HG03457 (cell line): ENCODE measurements at regions not wholly inside any gene's neighbourhood (a gene's known extent, or its start where the extent isn't known, plus 50 kb on each side); places are given as distances from the start of the nearest gene placed in this dataset.

Experiments used
- ATAC-seq: cut with Tn5 transposase; IDR thresholded peaks from one replicate; pipeline ENCODE4 v1.9.1; 2021; ENCODE audit warnings: moderate number of reproducible peaks; ENCODE audit not compliant: unreplicated experiment

GRCh38 chr5:103463261-103463660 lies 99.3 kb downstream of the NUDT12 start:
- ATAC-seq: no peak

GRCh38 chr5:103461243-103461642 lies 101.3 kb downstream of the NUDT12 start:
- no peak for ATAC-seq

DNA sequence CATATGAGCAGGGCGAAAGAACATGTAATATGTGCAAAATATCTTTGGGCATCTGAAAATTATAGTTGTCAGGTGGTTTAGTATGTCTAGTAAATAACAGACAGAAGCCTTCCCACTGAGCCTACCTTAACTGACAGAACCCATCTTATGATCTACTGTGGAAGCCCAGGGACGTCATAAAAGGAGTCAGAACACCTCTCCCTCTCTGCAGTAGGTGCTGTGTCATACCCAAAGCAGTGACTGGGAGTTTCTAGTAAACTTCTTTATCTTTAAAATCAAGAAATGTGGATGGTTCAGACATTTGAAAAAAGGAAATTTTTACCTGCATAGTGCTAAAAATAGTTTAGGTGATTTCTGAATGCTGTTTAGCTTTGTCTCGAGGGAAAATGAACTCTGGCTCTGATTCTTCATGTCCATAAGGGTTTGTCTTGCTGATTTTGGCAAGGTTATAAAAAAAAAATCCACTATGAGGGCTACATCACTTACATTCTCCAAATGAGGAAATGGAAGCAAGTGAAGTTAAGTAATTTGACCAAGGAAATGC lies 104.0 kb downstream of the NUDT12 start:
- ATAC-seq: no peak

GRCh38 chr5:103456476-103456875 lies 106.1 kb downstream of the NUDT12 start:
- ATAC-seq: no peak

GRCh38 chr5:103455796-103456195 lies 106.8 kb downstream of the NUDT12 start:
- ATAC-seq: no peak

DNA sequence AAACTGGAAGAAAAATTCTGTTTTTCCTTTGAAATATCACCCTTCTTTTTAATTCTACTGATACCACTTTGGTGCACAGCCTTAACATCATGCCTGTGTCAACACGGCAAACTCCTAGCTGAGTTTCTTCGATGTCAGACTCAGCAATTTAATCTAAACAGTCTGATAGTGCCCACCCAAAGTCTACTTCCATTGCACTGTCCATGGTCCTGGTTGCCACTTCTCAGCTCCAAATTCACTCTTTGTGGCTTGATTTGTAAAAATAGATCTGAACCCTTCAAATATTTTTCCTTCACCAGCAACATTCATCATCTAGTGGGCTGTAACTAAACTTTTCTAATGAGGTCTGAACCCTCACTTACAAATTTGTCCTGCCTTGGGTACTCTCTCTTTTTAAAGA lies 107.8 kb downstream of the NUDT12 start:
- ATAC-seq: no peak

DNA sequence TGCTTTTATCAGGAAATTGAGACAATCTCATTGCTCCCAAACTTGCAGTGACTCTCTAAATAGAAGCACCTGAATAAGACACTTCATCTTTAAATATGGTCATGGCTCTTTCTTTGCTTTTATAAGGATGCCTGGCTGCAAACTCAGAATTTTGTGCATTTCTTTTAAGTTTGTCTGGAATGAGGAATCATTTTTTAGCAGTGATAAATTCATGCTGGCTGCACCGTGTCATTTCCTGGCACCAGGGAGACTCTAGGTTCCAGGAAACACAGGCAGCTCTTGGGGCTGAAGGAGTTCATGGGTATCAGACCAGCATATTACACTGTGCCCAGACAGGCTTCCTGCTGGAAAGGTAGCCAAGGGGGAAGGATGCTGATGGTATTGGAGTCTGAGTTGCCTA lies 109.9 kb downstream of the NUDT12 start:
- no peak for ATAC-seq

DNA sequence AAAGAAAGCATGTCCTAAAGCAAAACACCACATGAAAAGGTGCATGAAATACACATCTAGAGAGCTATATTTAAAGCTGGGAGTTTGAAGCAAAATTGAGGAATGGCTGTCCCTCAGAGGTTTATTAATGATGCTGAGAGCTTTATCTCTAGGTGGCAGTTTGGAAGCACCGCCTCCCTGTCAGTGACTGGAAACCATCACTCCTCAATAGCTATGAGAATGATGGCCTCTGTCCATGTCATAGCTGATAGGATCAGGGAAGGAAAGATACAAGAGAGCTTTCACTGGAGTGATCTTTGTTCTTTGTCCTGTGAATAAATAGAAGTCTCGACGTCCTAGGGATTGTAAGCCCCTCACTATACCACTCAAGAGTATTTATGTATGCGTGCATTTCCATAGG lies 110.5 kb downstream of the NUDT12 start:
- ATAC-seq: no peak

DNA sequence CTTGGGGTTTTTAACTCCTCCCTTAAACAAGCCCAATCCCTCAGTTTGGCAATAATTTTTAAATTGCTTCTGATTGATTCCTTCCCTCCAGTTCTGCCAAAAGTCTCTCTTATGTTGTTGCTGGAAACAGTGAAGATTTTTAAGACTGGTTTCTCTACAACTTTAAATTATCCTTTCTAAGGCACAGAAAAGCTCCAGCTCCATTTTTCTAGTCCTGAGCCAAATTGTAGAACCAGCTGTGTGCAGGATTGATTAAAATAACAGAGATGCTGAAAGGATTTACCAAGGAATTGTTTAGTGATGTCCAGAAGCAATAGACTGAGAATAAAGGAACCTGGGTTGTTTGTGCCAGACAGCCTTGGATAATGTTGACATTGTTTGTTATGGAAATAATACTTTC lies 111.3 kb downstream of the NUDT12 start:
- no peak for ATAC-seq

DNA sequence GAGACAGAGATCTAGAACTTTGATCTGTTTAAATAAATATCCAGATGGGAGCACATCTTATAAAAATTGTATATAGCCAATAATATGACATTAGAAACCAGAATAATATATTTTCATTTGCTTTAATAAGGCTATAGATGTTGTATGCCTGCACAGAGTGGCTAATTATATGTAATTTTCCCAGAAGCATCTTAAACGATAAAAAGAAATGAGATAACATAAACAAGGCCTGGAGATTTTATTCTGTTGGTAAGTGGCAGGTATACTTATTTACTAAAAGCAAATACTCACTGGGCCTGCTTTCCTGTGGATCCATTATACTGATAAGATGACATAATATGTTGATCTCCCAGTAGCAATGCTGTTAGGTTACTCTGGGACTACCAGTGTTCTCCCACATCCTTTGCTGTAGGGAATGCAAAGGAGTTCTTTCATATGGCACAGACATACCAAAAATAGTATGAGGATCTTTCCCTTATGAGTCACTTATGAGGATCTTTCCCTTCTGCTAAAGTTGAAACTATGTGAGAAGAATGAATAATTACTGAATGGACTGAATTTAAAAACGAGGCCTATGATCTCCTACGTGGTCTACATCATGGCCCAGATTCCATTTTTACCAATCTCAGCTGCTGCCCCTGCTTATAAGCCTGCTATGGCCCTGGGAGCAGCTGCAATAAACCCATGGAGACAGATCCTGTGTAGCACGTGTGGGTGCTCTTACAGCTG lies 112.1 kb downstream of the NUDT12 start:
- no peak for ATAC-seq

GRCh38 chr5:103446813-103447212 lies 115.8 kb downstream of the NUDT12 start:
- ATAC-seq: no peak

DNA sequence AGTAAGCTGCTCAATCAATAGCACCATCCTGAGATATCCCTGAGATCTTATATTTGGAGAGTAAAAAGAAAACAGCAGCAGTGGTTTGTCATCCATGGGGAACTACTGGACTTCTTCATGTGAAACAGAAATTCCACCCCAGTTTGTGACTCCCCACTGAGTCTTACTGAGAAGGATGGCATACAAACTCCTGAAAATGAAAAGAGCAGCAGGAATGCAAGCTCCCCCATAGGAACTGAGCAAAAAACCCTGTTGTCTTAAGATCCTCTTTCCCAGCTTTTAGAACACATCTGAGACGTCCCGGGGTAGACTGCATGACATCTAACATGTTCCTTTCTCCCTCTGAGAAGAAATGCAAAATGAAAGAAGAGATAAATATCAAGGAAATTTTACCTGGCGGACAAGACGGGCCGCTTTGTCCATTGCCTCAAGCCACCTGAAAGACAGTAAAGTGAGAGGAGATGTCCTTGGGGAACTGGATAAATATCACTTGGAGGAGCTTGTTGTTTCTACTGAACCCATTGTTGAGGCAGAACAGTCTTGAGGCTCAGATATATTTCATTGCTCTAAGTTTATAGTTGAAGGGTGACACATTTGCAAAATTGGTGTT lies 117.1 kb downstream of the NUDT12 start:
- no peak for ATAC-seq

DNA sequence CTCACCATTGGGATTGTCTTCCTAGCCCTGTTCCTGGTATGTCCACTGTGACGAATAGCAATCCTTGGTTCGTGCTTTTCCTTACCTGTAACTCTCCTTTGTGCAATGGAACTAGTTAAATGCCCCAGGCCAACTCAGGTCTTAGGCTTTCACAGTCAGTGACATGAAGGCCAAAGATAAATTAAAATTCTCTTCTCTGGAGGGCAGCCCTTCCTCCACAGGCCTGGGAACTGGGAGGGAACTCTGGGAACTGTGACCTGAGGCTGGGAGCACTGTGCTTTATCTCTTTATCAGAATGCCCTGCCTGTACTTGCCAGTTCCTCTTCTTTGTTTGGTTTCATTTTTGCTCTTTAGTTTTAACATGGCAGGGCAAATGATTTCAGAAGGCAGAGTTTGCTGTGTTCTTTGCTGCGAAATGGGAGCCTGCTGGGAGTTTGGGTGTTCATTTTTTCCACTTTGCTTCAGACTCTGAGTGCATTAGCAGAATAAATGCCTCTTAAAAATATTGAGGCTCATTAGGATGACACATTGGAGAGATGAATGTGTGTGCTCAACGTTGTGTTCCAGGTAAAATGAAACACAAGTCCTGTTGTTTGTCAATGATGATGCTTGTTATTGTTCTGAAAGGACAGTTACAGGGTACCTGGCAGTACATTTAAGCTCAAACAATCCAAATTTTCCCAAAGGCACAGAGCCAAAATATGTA lies 118.1 kb downstream of the NUDT12 start:
- ATAC-seq: no peak

- ATAC-seq: no peak
These were observed 119.8 kb downstream of the NUDT12 start for GRCh38 chr5:103442750-103443149.

DNA sequence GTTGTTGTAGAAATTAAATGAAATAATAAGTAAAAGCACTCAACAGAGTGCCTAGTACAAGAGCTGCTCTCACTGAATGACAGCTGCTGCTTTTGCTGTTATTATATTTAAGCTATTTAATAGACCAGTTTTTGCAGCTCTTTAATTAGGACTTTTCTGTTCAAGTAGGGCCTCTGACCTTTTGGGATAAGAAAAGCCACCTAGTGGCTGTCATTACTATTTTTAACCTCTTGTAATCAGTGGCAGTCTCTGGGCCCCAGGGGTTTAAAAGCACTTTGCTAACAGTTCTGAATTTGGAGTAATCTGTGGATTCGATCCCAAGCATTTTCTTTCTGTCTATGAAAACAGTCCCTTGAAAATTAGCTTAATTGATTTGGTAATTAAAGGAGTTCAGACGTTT lies 121.1 kb downstream of the NUDT12 start:
- no peak for ATAC-seq

DNA sequence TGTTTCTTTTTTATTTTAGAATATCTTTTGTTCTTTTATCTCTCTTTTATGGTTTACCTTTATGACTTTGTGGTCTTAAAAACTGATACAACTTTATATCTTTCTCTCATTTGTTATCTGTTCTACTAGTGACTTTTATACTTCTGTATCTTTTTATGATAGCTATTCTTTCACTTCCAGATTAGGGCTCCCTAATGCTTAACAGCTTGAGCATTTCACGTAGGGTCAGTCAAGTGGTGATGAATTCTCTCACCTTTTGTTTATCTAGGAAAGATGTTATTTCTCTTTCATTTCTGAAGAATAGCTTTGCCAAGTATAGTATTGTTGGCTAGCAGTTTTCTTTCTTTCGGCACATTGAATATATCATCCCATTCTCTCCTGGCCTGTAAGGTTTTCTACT lies 123.6 kb downstream of the NUDT12 start:
- no peak for ATAC-seq

DNA sequence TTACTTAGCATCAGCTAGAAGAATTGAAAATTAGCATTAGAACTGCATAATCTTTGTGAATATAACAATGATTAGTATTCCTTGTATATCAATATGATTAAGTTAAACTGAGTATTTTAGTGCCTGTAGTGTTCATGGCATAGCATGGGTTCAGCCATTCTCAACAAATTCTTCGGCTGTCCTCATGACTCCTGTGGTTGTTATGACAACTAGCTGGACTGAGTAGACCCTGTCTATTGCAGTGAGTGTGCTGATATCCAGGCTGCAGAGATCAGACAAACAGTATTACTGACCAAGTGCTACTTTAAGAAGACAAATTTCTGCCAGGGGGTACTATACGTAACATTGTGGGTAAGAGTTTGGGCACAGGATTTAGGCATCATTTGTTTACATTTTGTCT lies 125.9 kb downstream of the NUDT12 start:
- no peak for ATAC-seq

- no peak for ATAC-seq
These were observed 126.5 kb downstream of the NUDT12 start for GRCh38 chr5:103436112-103436511.

DNA sequence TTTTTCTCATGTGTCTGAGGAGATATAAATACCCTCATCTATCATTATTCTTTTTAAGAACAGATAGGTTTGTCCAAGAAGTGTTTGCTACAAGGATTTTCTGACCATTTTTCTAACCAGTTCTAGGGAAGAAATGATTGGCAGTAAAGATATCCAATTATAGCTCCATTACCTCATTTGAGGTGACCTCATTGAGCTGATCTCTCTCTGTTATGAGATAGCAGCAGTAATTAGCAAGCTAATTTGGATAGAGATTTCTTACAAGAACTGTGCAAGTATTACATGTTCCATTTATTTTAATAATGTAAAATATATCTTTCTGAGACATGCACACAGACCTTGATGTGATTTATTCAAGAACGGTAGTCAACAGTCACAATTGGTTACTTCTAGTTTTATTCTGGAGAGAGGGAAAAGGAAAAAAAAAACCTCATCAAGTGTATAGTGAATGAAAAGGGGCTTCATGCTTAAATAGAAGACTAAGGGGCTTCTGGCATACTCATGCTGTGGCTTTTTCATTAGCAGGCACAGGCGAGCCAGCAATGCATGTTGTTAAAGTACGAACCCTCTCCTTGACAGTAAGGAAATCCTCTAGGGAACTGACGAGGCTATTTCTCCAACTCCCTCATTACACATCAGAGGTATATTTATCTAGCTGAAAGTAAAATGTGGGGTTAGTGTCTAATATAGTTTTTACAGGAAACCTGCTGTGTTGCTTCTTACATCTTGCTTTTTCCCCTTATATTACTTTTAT lies 127.3 kb downstream of the NUDT12 start:
- no peak for ATAC-seq

GRCh38 chr5:103434057-103434456 lies 128.5 kb downstream of the NUDT12 start:
- no peak for ATAC-seq

DNA sequence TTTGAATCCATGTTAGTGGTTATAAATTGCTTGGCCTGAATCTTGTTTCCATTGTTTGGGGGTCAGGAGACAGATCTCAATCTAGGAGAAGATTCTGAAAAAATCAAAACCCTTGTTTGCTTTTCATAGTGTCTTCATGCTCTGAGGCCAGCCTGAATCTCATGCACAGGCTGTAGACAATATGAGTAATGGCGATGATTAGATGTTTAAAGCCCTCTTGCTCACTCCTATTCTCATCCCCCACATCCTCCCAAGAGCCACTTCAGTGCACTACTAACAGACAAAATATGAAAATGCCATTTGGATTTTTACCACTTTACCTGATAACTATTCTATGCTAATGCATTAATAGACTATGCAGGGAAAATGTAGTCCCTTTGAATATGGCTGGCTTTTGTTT lies 129.4 kb downstream of the NUDT12 start:
- no peak for ATAC-seq
